ENCODE measurements at regions not wholly inside any gene's neighbourhood (a gene's known extent, or its start where the extent isn't known, plus 50 kb on each side); places are given as distances from the start of the nearest gene placed in this dataset.

DNA sequence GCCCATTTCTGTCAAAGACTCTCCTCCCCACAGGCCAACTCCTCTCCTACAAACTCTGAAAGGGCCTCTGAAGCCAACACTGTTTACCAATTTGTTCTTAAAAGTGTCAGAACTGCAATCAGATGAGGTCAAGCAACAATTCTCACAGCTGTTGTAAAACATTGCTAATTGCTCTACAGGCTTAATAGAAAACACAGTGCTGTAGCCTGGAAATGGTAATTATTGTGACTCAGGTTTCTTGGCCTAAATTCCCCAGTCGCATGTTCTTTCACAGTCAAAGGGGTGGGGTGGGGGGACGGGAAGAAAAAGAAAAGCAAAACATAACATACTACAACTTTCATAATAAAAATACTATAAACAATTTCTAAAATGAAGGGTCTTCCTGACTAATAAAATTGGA lies 343.2 kb downstream of the DMAC1 start:
- TF ChIP-seq, protein P1, sequence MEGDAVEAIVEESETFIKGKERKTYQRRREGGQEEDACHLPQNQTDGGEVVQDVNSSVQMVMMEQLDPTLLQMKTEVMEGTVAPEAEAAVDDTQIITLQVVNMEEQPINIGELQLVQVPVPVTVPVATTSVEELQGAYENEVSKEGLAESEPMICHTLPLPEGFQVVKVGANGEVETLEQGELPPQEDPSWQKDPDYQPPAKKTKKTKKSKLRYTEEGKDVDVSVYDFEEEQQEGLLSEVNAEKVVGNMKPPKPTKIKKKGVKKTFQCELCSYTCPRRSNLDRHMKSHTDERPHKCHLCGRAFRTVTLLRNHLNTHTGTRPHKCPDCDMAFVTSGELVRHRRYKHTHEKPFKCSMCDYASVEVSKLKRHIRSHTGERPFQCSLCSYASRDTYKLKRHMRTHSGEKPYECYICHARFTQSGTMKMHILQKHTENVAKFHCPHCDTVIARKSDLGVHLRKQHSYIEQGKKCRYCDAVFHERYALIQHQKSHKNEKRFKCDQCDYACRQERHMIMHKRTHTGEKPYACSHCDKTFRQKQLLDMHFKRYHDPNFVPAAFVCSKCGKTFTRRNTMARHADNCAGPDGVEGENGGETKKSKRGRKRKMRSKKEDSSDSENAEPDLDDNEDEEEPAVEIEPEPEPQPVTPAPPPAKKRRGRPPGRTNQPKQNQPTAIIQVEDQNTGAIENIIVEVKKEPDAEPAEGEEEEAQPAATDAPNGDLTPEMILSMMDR (IDR thresholded peaks at IDR 0.05; ENCODE audit: borderline replicate concordance), result no peak
- Histone ChIP-seq H3K27ac (replicated peaks) (no peak overlapping the region), H3K27me3 (ENCODE audit: low read depth) (no peaks in the 10 kb centered on the region), H3K36me3 (no peaks in the 10 kb centered on the region), H3K4me3 (no peak overlapping the region), H3K9me3 (replicated peaks) (no peaks in the 10 kb centered on the region), H3K4me1 (peaks cover under 1% of the 10 kb centered on the region)
- intact Hi-C loops (cut with micrococcal nuclease), result no loop called here
- DNase-seq, result no peak

DNA sequence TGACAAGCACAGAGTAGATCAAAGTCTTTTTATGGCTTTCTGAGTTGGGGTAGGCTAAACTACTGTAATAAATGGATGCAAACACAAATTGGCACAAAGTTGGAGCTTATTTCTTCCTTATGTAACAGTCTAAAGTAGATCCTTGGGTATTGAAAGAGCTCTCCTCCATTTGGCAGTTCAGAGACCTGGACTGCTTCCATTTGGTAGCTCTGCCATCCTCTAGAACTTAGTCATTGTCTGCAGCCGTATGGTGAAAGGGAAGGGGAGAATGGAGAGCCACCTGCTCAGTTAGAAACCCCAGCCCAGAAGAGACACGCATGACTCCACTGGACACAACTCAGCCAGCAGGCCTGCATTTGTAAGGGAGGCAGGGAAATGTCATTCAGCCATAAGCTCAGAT lies 345.0 kb downstream of the DMAC1 start:
- Histone ChIP-seq H3K36me3 (no peaks in the 10 kb centered on the region), H3K9me3 (replicated peaks) (no peaks in the 10 kb centered on the region), H3K27ac (replicated peaks) (no peak overlapping the region), H3K4me1 (peaks cover 7% of the 10 kb centered on the region), H3K27me3 (ENCODE audit: low read depth) (no peaks in the 10 kb centered on the region), H3K4me3 (no peak overlapping the region)
- DNase-seq, result no peak
- intact Hi-C loops (cut with micrococcal nuclease), result no loop called here
- TF ChIP-seq, protein P1 (IDR thresholded peaks at IDR 0.05; ENCODE audit: borderline replicate concordance), result no peak

DNA sequence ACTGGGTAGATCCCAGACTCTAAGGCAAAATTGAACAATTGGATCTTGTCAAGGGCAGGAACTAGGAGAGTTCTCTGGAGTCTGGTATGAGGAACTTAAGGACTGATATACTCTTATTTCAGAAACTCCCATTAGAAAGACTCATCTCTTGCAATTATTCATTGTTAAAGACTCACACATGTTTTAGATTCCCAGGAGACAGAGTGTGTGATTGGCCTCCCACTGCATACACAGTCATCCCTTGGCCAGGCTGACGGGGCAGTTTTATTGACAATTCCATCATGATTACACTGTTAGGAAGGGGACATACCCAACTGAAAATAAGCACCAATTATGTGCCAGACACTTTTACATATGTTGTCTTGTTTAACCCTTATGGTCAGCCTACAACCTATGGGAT lies 347.2 kb downstream of the DMAC1 start:
- H3K4me1 ChIP-seq, result peaks cover 7% of the 10 kb centered on the region
- H3K27ac ChIP-seq (replicated peaks), result no peak overlapping the region
- TF ChIP-seq, protein P1 (IDR thresholded peaks at IDR 0.05; ENCODE audit: borderline replicate concordance), result no peak
- no peaks in the 10 kb centered on the region for H3K27me3 ChIP-seq (ENCODE audit: low read depth)
- no peaks in the 10 kb centered on the region for H3K36me3 ChIP-seq
- no peak for DNase-seq
- H3K9me3 ChIP-seq (replicated peaks), result no peaks in the 10 kb centered on the region
- H3K4me3 ChIP-seq, result no peak overlapping the region
- intact Hi-C loops (cut with micrococcal nuclease), result no loop called here

DNA sequence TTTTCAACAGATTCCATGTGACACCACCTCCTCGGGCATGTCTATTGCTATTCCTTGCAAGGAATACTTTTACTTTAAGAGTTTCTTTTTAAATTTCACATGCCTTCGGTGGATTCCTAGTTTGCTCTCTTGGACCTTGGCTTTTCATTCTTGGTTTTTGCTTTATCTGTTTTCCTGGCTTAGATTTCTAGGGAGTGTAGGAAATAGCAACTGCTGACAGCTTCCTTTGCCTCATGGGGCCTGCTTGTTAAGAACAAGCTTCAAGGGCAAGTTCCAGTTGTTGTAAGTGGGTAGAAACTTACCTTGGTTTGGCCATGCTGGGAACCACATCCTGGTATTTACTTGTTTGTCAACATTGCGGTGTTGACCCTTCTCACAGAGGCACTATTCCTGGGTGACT lies 348.5 kb downstream of the DMAC1 start:
- DNase-seq, result no peak
- intact Hi-C loops (cut with micrococcal nuclease), result no loop called here
- no peaks in the 10 kb centered on the region for H3K9me3 ChIP-seq (replicated peaks)
- no peak overlapping the region for H3K27ac ChIP-seq (replicated peaks)
- peaks cover 7% of the 10 kb centered on the region for H3K4me1 ChIP-seq
- H3K36me3 ChIP-seq, result no peaks in the 10 kb centered on the region
- H3K4me3 ChIP-seq, result no peak overlapping the region
- H3K27me3 ChIP-seq (ENCODE audit: low read depth), result no peaks in the 10 kb centered on the region
- TF ChIP-seq, protein P1 (IDR thresholded peaks at IDR 0.05; ENCODE audit: borderline replicate concordance), result no peak

DNA sequence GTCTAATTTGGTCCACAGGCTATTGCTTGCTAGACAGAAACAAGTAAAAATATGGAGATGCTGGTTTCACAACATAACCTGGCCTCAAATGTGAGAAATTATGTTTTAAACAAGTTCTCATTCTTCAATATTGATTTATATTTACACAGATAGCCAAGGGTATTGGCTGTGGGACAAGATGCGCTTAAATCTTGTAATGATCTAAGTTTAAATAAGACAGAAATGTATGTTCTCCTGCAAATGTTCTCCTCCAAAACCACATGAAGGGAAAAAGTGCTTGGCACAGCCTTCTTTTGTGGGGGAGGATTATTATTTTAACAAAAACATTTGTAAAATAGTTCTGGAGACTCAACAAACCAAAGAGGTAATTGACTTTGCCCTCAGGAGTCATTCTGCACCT lies 356.0 kb downstream of the DMAC1 start:
- DNase-seq, result no peak

More for the DNA sequence above, 356.0 kb downstream of the DMAC1 start:
- intact Hi-C loops (cut with micrococcal nuclease), result no loop called here
- Histone ChIP-seq H3K36me3 (no peaks in the 10 kb centered on the region), H3K4me3 (no peak overlapping the region), H3K4me1 (no peaks in the 10 kb centered on the region), H3K27ac (replicated peaks) (no peak overlapping the region), H3K27me3 (ENCODE audit: low read depth) (no peaks in the 10 kb centered on the region), H3K9me3 (replicated peaks) (no peaks in the 10 kb centered on the region)
- TF ChIP-seq, protein P1 (IDR thresholded peaks at IDR 0.05; ENCODE audit: borderline replicate concordance), result no peak

Measured in left ventricle myocardium inferior (tissue), 1 donor.